ENCODE measurements at regions not wholly inside any gene's neighbourhood (a gene's known extent, or its start where the extent isn't known, plus 50 kb on each side); places are given as distances from the start of the nearest gene placed in this dataset.
"Not testable (repeated sequence)": the region's sequence is repeated elsewhere in the genome, so short reads cannot be mapped to it uniquely, and the experiment has no call there.

- no peak for DNase-seq
Measured at GRCh38 chr2:126117886-126118285, 538.1 kb upstream of the GYPC start.

GRCh38 chr2:126145752-126146151, 510.2 kb upstream of the GYPC start:
- DNase-seq = no peak

- DNase-seq = no peak
Measured at GRCh38 chr2:126154256-126154785, 501.6 kb upstream of the GYPC start.

GRCh38 chr2:126160950-126161349, 495.0 kb upstream of the GYPC start:
- DNase-seq = not testable (repeated sequence)

GRCh38 chr2:126172631-126173184, 483.2 kb upstream of the GYPC start:
- no peak for DNase-seq

- no peak for DNase-seq
Measured at GRCh38 chr2:126175222-126175621, 480.7 kb upstream of the GYPC start.

GRCh38 chr2:126177479-126177878, 478.5 kb upstream of the GYPC start:
- DNase-seq = no peak

- DNase-seq = no peak
Measured at GRCh38 chr2:126187668-126188067, 468.3 kb upstream of the GYPC start.

GRCh38 chr2:126189527-126189926, 466.4 kb upstream of the GYPC start:
- DNase-seq = no peak

GRCh38 chr2:126200538-126200937, 455.4 kb upstream of the GYPC start:
- no peak for DNase-seq

- DNase-seq = no peak
Measured at GRCh38 chr2:126208266-126208665, 447.7 kb upstream of the GYPC start.

GRCh38 chr2:126212735-126213134, 443.2 kb upstream of the GYPC start:
- no peak for DNase-seq

- no peak for DNase-seq
Measured at GRCh38 chr2:126219081-126219480, 436.9 kb upstream of the GYPC start.

- no peak for DNase-seq
Measured at GRCh38 chr2:126220331-126220730, 435.6 kb upstream of the GYPC start.

GRCh38 chr2:126221506-126221905, 434.5 kb upstream of the GYPC start:
- DNase-seq = no peak

- DNase-seq = no peak
Measured at GRCh38 chr2:126222278-126222677, 433.7 kb upstream of the GYPC start.

GRCh38 chr2:126224776-126225175, 431.2 kb upstream of the GYPC start:
- DNase-seq = no peak

- DNase-seq = no peak
Measured at GRCh38 chr2:126227250-126227649, 428.7 kb upstream of the GYPC start.

GRCh38 chr2:126228531-126228930, 427.4 kb upstream of the GYPC start:
- DNase-seq = no peak

GRCh38 chr2:126238251-126238650, 417.7 kb upstream of the GYPC start:
- no peak for DNase-seq

GRCh38 chr2:126239320-126239955, 416.5 kb upstream of the GYPC start:
- no peak for DNase-seq

GRCh38 chr2:126241001-126241400, 415.0 kb upstream of the GYPC start:
- no peak for DNase-seq

GRCh38 chr2:126241411-126241810, 414.5 kb upstream of the GYPC start:
- no peak for DNase-seq

- DNase-seq = no peak
Measured at GRCh38 chr2:126244937-126245336, 411.0 kb upstream of the GYPC start.

GRCh38 chr2:126253669-126254068, 402.3 kb upstream of the GYPC start:
- no peak for DNase-seq
